Stimulated activated CD4-positive, alpha-beta T cell treated with anti-CD3 and anti-CD28 coated beads, Interleukin-4, amount 100 ng/mL, for 4 hours (primary cell): ENCODE measurements at regions not wholly inside any gene's neighbourhood (a gene's known extent, or its start where the extent isn't known, plus 50 kb on each side); places are given as distances from the start of the nearest gene placed in this dataset.

Source experiments
- DNase-seq, 2 experiments: peaks; one replicate each; pipeline ENCODE4 v3.0.0-alpha.2; 2020

GRCh38 chr11:15779518-15779917 lies 576.8 kb downstream of the SOX6 start:
- no peak for DNase-seq

DNA sequence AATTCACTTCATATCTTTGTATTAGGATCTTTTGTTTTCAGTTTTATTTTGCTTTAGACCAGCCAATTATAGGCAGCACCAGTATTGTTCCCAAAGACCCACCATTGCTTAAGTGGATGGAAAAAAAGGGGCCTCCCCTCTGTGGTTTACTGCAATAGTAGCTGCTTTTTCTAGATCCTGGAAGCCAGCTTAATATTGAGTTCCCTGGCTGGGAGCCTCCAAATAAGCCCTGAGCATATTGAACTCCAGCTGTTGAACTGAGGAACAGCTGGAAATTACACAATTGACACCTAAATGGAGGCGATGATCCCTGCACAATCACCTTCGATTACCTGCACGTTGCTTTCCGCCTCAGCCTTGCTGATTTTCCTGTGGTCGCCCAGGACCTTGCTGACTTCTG lies 576.0 kb downstream of the SOX6 start:
- no peak for DNase-seq

DNA sequence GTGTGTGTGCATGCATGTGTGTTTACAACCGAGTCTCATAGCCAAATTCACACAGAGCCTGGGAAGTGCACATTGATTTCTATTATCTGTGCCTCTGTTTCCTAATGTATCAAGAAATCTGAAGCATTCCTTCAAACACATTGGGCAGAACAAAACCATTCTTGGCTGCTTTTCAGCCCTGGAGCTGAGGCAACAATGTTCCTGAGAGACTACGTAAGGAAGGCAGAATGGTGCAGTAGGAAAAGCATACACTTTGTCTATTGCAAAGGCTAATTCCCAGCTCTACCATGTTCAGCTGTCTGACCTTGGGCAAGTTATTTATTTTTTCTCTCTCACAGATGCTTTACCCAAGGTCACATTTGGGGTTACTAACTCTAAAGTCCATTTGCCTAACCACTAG lies 575.5 kb downstream of the SOX6 start:
- DNase-seq: no peak

- no peak for DNase-seq
Measured at GRCh38 chr11:15783619-15784018, 572.7 kb downstream of the SOX6 start.

DNA sequence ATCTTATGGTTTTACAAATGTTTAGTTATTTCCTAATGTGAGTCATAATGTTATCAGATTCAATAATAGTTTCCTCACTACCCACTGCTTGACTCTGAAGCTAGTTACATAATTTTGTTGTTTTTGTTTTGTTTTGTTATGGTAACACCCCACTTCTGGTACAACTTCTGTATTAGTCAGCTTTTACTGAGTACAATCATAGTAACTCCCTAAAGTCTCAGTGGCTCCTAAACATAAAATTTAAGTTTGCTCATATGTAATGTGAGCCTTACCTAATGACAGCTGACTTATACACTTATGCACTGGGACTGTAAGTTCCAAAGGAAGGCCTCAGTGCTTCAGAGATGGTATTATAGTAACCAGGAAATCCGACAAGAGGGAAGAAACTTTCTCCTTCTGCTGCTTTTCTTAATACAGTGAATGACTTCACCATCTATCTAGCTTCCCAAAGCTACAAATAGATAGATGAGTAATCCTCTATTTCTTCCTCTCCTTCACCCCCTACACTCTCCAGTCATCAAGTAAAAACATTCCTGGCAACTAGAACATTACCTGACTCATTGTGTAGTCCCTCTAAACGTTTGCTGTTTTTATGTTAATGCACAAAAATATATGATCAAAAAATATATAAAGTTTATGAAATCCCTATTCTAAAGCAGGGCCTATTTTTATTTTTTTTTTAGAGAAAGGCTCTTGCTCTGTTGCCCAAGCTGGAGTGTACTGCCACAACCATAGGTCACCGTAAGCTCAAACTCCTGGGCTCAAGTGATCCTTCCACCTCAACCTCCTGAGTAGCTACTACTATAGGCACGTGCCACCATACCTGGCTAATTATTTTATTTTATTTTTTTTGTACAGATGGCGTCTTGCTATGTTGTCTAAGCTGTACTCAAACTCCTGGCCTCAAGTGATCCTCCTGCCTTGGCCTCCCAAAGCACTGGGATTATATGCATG lies 563.0 kb downstream of the SOX6 start:
- DNase-seq: no peak

- DNase-seq: no peak
Measured at GRCh38 chr11:15794361-15795150, 561.8 kb downstream of the SOX6 start.

GRCh38 chr11:15795378-15795777 lies 561.0 kb downstream of the SOX6 start:
- DNase-seq: no peak

GRCh38 chr11:15800111-15800800 lies 556.1 kb downstream of the SOX6 start:
- no peak for DNase-seq

- no peak for DNase-seq
Measured at GRCh38 chr11:15801126-15801525, 555.2 kb downstream of the SOX6 start.

DNA sequence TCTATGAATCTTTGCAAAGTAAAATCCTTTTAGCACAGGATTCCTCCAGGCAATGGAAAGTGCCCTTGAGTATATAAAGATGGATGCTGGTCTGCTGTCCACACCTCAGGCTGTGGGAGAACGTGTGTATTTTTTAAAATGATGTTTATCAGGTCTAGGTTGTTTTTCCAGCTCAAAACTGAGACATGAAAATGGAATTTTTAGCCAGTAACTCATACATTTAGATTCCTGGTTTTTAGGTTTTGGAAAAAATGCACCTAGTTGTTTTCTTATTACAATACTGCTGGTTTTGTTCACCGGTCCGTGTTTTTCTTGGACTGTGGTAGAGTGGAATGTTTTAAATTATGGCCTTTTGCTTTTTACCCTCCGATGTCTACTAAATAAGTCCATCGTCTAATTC lies 554.7 kb downstream of the SOX6 start:
- DNase-seq: no peak

- no peak for DNase-seq
Measured at GRCh38 chr11:15805726-15806125, 550.6 kb downstream of the SOX6 start.

DNA sequence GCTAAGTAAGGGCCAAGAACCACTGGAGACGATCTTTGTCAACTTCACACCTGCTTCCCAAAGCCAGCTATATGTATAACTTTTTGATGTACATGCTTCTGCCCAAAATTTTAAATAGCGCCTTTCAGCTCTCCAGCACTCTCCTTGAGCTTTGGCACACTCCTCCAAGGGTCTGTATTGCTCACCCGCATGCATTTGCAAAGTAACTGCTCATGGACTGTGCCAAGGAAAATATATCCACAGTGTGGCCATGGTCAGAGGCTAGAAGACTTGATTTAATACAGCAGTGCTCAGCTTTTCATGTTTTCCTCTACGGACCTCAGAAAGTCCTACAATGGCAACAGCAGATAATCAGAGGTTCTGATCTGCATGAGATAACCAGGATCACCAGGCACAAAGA lies 550.1 kb downstream of the SOX6 start:
- DNase-seq: no peak

GRCh38 chr11:15807827-15808226 lies 548.5 kb downstream of the SOX6 start:
- DNase-seq: no peak

GRCh38 chr11:15810082-15810481 lies 546.3 kb downstream of the SOX6 start:
- no peak for DNase-seq

- DNase-seq: no peak
Measured at GRCh38 chr11:15810525-15810924, 545.8 kb downstream of the SOX6 start.

- DNase-seq: no peak
Measured at GRCh38 chr11:15815246-15816195, 540.8 kb downstream of the SOX6 start.

DNA sequence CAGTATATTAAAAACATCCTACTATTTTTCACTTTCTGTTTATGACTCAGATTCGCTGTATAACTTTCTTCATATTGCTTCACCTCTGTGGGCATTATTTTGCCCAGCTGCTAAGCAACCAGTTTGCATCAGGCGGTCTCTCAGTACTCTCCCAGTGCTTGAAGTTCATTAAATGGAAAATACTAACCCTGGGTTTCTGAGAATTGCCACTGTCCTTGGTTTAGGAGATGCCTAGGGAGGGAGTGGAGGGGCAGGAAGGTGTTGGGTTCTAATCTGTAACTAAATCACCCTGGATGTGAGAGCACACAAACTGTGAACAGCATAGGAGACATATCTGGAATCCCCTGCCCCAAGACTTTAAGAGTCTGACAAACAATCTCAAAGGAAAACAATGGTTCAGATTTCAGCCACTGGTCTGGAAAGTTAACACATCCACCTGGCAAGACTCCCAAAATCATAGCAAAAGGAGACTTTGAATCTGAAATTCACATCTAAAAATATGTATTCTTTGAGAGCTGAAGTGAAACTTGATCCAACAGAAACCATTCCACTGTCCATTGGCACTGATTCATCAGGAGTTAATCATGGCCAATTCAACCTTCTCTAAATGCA lies 540.0 kb downstream of the SOX6 start:
- no peak for DNase-seq

DNA sequence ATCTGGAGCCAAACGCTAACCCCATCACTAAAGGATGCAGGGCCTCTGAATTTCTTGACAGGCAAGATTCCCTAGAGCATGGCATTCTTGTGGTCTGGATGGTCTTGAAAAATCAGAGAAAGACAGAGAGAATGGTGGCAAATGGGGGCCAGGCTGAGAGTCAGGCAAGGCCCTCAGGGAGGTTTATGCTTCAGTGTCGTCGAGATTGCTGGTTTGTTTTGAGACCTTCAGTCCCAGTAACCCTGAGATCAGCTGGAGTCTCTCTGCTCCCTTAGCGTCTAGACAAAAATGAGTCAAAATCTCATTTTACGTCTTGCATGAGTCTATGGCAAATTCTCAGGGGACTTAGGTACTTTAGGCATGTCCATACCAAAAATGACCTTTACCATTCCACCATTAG lies 539.3 kb downstream of the SOX6 start:
- DNase-seq: no peak

DNA sequence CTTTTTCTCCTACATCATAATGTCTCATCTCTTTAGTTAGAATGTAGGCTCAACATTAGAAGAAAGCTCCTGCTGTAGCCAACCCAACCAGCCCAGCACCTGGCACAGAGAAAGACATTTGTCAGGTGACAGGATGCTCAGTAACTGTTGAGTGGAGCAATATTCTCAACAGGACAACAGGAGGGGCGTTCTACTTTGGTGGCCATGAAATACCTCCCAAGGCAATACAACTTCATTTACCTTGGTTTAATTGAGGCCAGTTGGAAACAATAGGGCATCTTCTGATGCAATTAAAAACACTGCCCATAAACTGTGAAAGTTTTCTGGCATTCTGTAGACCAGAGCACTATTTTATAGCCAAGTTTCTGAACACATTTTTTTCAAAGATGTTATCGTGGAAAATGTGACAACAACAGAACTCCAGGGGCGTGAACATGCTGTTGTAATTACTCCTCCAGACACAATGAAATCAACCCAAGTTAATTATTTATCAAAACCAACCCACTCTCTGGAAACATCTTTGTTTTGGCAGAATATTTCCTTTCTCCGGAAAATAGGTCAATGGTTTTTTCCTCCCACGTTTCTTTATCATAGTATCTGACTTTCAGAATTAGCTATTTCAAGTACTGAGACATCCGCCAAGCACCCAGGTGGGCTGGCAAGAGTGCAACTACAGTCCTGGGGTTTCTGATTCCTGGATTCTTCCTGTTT lies 538.1 kb downstream of the SOX6 start:
- no peak for DNase-seq

- peak in 1 of 2 experiments; percentile 38 for DNase-seq
Measured at GRCh38 chr11:15819679-15820286, 536.6 kb downstream of the SOX6 start.

DNA sequence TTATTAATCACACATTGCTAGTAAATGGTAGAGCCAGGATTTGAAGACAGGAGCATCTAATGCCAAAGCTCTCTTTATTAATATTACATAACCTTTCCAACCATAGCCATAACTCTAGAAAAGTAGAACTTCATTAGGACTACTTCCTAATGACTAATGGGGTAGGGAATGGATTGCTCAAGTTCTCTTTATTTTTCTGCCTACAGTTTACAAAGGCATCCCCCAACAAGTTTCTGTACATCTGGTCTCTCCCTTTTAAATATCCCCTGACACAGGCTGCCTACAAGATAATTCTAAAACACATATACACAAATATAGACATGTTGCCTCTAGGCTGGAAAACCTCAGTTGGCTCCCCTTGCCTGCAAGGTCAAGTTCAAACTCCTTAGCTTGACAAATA lies 534.9 kb downstream of the SOX6 start:
- DNase-seq: no peak
